ENCODE measurements at regions not wholly inside any gene's neighbourhood (a gene's known extent, or its start where the extent isn't known, plus 50 kb on each side); places are given as distances from the start of the nearest gene placed in this dataset.

DNA sequence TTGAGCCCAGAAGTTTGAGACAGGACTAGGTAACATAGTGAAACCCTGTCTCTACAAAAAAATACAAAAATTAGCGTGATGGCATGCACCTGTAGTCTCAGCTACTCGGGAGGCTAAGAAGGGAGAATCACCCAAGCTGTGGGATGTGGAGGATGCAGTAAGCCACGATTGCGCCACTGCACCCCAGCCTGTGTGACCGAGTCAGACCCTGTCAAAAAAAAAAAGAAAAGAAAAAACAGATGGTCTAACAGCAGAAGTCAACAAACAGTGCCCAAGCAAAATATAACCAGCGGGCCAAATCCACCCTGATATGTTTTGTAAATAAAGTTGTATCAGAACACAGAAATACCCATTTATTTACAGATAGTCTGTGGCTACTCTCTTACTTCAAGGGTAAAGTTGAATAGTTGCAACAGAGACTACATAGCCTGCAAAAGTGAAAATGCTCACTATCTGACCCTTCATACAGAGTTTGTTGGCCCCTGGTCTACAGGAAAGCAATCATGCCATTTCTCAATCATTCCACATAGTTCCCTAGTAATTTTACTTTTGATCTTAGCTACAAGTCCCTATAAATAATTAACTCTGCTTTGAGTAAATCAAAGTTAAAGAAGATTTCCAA is 383.7 kb downstream of the TLE1 start:
- no peak overlapping the region for H2BK12ac ChIP-seq (ENCODE audit: insufficient read length, low read depth, low read length)
- no peaks in the 10 kb centered on the region for H3K4me1 ChIP-seq (ENCODE audit: insufficient read depth, low read length)
- no peak overlapping the region for H3K23ac ChIP-seq (ENCODE audit: insufficient read length, low read depth, low read length)
- H2BK20ac ChIP-seq (ENCODE audit: low read depth, low read length, poor library complexity, severe bottlenecking) = no peak overlapping the region
- no peak overlapping the region for H3K4me3 Mint-ChIP-seq
- H3K9me3 Mint-ChIP-seq = peaks cover 3 to 9% of the 10 kb centered on the region in 2 experiments
- no peaks in the 10 kb centered on the region for H3K27me3 ChIP-seq (ENCODE audit: insufficient read depth, low read length)
- H2BK120ac ChIP-seq (ENCODE audit: low read depth, low read length, poor library complexity, severe bottlenecking) = no peak overlapping the region
- no peaks in the 10 kb centered on the region for H3K79me1 ChIP-seq (ENCODE audit: insufficient read depth, low read depth, low read length, poor library complexity, severe bottlenecking)
- H2BK15ac ChIP-seq (ENCODE audit: low read depth, low read length) = no peak overlapping the region
- no CpG with 5 or more reads among the region's 6 CpGs for WGBS (ENCODE audit: extremely low coverage, insufficient read length, low lambda C conversion rate)
- H3K9ac ChIP-seq (ENCODE audit: extremely low read depth, insufficient read length, low read length) = no peak overlapping the region
- no peak overlapping the region for H3K27ac Mint-ChIP-seq
- no peaks in the 10 kb centered on the region for H3K79me2 ChIP-seq (ENCODE audit: insufficient read depth, low read length)
- TF ChIP-seq, protein P1, sequence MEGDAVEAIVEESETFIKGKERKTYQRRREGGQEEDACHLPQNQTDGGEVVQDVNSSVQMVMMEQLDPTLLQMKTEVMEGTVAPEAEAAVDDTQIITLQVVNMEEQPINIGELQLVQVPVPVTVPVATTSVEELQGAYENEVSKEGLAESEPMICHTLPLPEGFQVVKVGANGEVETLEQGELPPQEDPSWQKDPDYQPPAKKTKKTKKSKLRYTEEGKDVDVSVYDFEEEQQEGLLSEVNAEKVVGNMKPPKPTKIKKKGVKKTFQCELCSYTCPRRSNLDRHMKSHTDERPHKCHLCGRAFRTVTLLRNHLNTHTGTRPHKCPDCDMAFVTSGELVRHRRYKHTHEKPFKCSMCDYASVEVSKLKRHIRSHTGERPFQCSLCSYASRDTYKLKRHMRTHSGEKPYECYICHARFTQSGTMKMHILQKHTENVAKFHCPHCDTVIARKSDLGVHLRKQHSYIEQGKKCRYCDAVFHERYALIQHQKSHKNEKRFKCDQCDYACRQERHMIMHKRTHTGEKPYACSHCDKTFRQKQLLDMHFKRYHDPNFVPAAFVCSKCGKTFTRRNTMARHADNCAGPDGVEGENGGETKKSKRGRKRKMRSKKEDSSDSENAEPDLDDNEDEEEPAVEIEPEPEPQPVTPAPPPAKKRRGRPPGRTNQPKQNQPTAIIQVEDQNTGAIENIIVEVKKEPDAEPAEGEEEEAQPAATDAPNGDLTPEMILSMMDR (conservative IDR thresholded peaks at IDR 0.05) = no peak
- no peak overlapping the region for H2BK5ac ChIP-seq (ENCODE audit: insufficient read length, low read length)
- no peak overlapping the region for H3K4ac ChIP-seq (ENCODE audit: low read depth, low read length)
- no peak for DNase-seq
- H4K91ac ChIP-seq (ENCODE audit: insufficient read length, low read depth, low read length) = no peak overlapping the region
- H3K4me2 ChIP-seq (ENCODE audit: insufficient read depth, insufficient read length, low read length) = no peak overlapping the region
- H3T11ph ChIP-seq (ENCODE audit: low read length) = no peak overlapping the region
- H2AFZ ChIP-seq (ENCODE audit: low read length) = no peak overlapping the region
- H3K36me3 Mint-ChIP-seq (ENCODE audit: insufficient read depth in 1 of 3, low read depth in 3 of 3) = peaks cover 2 to 6% (median 5%) of the 10 kb centered on the region in 3 experiments; a peak in 6 of 7 replicates
- no peaks in the 10 kb centered on the region for H3K27me3 Mint-ChIP-seq (ENCODE audit: low read depth)
- no peaks in the 10 kb centered on the region for H3K4me1 Mint-ChIP-seq
- H3K23me2 ChIP-seq (ENCODE audit: insufficient read length, low read depth, low read length, poor library complexity, severe bottlenecking) = no peaks in the 10 kb centered on the region
- peaks cover 11% of the 10 kb centered on the region for H3K9me3 ChIP-seq (ENCODE audit: control insufficient read depth, low read depth, low read length)
- no peak overlapping the region for H3K56ac ChIP-seq (ENCODE audit: insufficient read length, low read depth, low read length)
- no peak overlapping the region for H2AK5ac ChIP-seq (ENCODE audit: insufficient read length, low read length)
- H4K20me1 ChIP-seq (ENCODE audit: control insufficient read depth, insufficient read depth, insufficient read length) = no peaks in the 10 kb centered on the region
- no peak overlapping the region for H4K8ac ChIP-seq (replicated peaks; ENCODE audit: insufficient read length, low read depth, low read length)
- no peak overlapping the region for H3K14ac ChIP-seq (ENCODE audit: insufficient read depth, low read length)
- H3K27ac ChIP-seq (ENCODE audit: insufficient read length, low read depth, low read length) = no peak overlapping the region
- H3K18ac ChIP-seq (ENCODE audit: insufficient read length, low read depth, low read length) = no peak overlapping the region
- no peak overlapping the region for H4K5ac ChIP-seq (ENCODE audit: insufficient read length, low read depth, low read length)

Data from H9 (cell line).